Colonic mucosa (tissue), 4 donors: ENCODE measurements at regions not wholly inside any gene's neighbourhood (a gene's known extent, or its start where the extent isn't known, plus 50 kb on each side); places are given as distances from the start of the nearest gene placed in this dataset.

ENCODE experiments used
- DNase-seq: peaks from one replicate; pipeline ENCODE4 v3.0.0-alpha.2; 2020
- H3K27ac ChIP-seq: fragments of 200-600 bp; one replicate; pipeline ENCODE4 v1.8.0; 2021
- H3K27me3 ChIP-seq: fragments of 200-600 bp; one replicate; pipeline ENCODE4 v1.8.0; 2021
- H3K36me3 ChIP-seq: fragments of 200-600 bp; one replicate; pipeline ENCODE4 v1.8.0; 2021
- H3K4me1 ChIP-seq: fragments of 200-600 bp; one replicate; pipeline ENCODE4 v1.8.0; 2021; ENCODE audit warnings: mild to moderate bottlenecking
- H3K4me3 ChIP-seq: fragments of 200-600 bp; one replicate; pipeline ENCODE4 v1.8.0; 2021
- H3K9ac ChIP-seq, 2 donors: one replicate each; pipeline ENCODE4 v1.7.0; 2013; ENCODE audit warnings: control low read depth in 2 of 2, low read depth in 2 of 2, low read length in 2 of 2
- H3K9me3 ChIP-seq: fragments of 200-600 bp; one replicate; pipeline ENCODE4 v1.8.0; 2021
- CTCF ChIP-seq: fragments of 200-600 bp; IDR thresholded peaks from one replicate; pipeline ENCODE4 v1.8.0; 2022; ENCODE audit warnings: antibody characterized with exemption, mild to moderate bottlenecking
- intact Hi-C: fragments of 100-400 bp; cut with DNase I; formaldehyde crosslinking; loops from one replicate; pipeline ENCODE4 v1.14.1; 2022
- donor health status: healthy.
- donor health status: DM: no; HTN: no; CAD: no.
- donor health status: DM: no; HTN: no; CAD: no.

GRCh38 chr9:99437145-99437544, 215.1 kb downstream of the SEC61B start:
- Histone ChIP-seq H3K27me3 (no peaks in the 10 kb centered on the region), H3K4me1 (no peaks in the 10 kb centered on the region), H3K9ac (no peak overlapping the region), H3K4me3 (no peak overlapping the region), H3K9me3 (no peaks in the 10 kb centered on the region), H3K27ac (no peak overlapping the region), H3K36me3 (no peaks in the 10 kb centered on the region)
- no peak for DNase-seq
- intact Hi-C loops = no loop called here
- no peak for TF ChIP-seq CTCF

- Histone ChIP-seq H3K9me3 (no peaks in the 10 kb centered on the region), H3K4me3 (no peak overlapping the region), H3K27ac (no peak overlapping the region), H3K27me3 (no peaks in the 10 kb centered on the region), H3K4me1 (no peaks in the 10 kb centered on the region), H3K9ac (no peak overlapping the region), H3K36me3 (no peaks in the 10 kb centered on the region)
- no peak for TF ChIP-seq CTCF
- no peak for DNase-seq
- intact Hi-C loops = no loop called here
These were observed 216.5 kb downstream of the SEC61B start for GRCh38 chr9:99438596-99438995.

- H3K4me3 ChIP-seq = no peak overlapping the region
- H3K9me3 ChIP-seq = no peaks in the 10 kb centered on the region
- no peaks in the 10 kb centered on the region for H3K36me3 ChIP-seq
- intact Hi-C loops = no loop called here
- TF ChIP-seq CTCF = no peak
- no peak for DNase-seq
- H3K27ac ChIP-seq = no peak overlapping the region
- H3K27me3 ChIP-seq = no peaks in the 10 kb centered on the region
- H3K9ac ChIP-seq = no peak overlapping the region
- H3K4me1 ChIP-seq = no peaks in the 10 kb centered on the region
These were observed 219.7 kb downstream of the SEC61B start for GRCh38 chr9:99441829-99442228.

GRCh38 chr9:99445371-99445891, 223.3 kb downstream of the SEC61B start:
- intact Hi-C loops = no loop called here
- no peaks in the 10 kb centered on the region for H3K27me3 ChIP-seq
- no peak overlapping the region for H3K4me3 ChIP-seq
- no peaks in the 10 kb centered on the region for H3K9me3 ChIP-seq
- TF ChIP-seq CTCF = no peak
- H3K9ac ChIP-seq = no peak overlapping the region
- no peaks in the 10 kb centered on the region for H3K4me1 ChIP-seq
- no peak for DNase-seq
- no peak overlapping the region for H3K27ac ChIP-seq
- no peaks in the 10 kb centered on the region for H3K36me3 ChIP-seq

- no peaks in the 10 kb centered on the region for H3K36me3 ChIP-seq
- H3K9me3 ChIP-seq = no peaks in the 10 kb centered on the region
- no peak overlapping the region for H3K27ac ChIP-seq
- H3K27me3 ChIP-seq = no peaks in the 10 kb centered on the region
- H3K4me3 ChIP-seq = no peak overlapping the region
- no peak overlapping the region for H3K9ac ChIP-seq
- no peak for DNase-seq
- no peaks in the 10 kb centered on the region for H3K4me1 ChIP-seq
- intact Hi-C loops = no loop called here
- TF ChIP-seq CTCF = no peak
These were observed 223.8 kb downstream of the SEC61B start for GRCh38 chr9:99445920-99446319.

- no peaks in the 10 kb centered on the region for H3K27me3 ChIP-seq
- intact Hi-C loops = no loop called here
- no peak for TF ChIP-seq CTCF
These were observed 225.9 kb downstream of the SEC61B start for GRCh38 chr9:99447951-99448350.

More at GRCh38 chr9:99447951-99448350, 225.9 kb downstream of the SEC61B start:
- no peak overlapping the region for H3K4me3 ChIP-seq
- no peaks in the 10 kb centered on the region for H3K4me1 ChIP-seq
- DNase-seq = no peak
- no peaks in the 10 kb centered on the region for H3K36me3 ChIP-seq
- no peak overlapping the region for H3K27ac ChIP-seq
- H3K9me3 ChIP-seq = no peaks in the 10 kb centered on the region
- H3K9ac ChIP-seq = no peak overlapping the region
